Type B pancreatic cell (in vitro differentiated cells): ENCODE measurements at regions not wholly inside any gene's neighbourhood (a gene's known extent, or its start where the extent isn't known, plus 50 kb on each side); places are given as distances from the start of the nearest gene placed in this dataset.

Source experiments
- DNase-seq: peaks from one replicate; pipeline ENCODE4 v3.0.0; 2021; ENCODE audit warnings: mixed read lengths; ENCODE audit not compliant: unreplicated experiment; ENCODE audit errors: extremely low spot score
- H3K27ac Mint-ChIP-seq: 2 replicates; pipeline ENCODE4 v1.8.0; 2021; ENCODE audit warnings: mild to moderate bottlenecking, mixed read lengths
- H3K27me3 Mint-ChIP-seq: 2 replicates; pipeline ENCODE4 v1.8.0; 2021; ENCODE audit warnings: mixed read lengths
- H3K36me3 Mint-ChIP-seq: 2 replicates; pipeline ENCODE4 v1.8.0; 2021; ENCODE audit warnings: mixed read lengths
- H3K4me1 Mint-ChIP-seq: one replicate; pipeline ENCODE4 v1.8.0; 2021; ENCODE audit warnings: mixed read lengths; ENCODE audit not compliant: unreplicated experiment
- H3K4me3 Mint-ChIP-seq: 2 replicates; pipeline ENCODE4 v1.8.0; 2021; ENCODE audit warnings: mild to moderate bottlenecking, mixed read lengths
- H3K9me3 Mint-ChIP-seq: 2 replicates; pipeline ENCODE4 v1.8.0; 2021; ENCODE audit warnings: mixed read lengths
- CTCF ChIP-seq: fragments of 200-600 bp; sonication (generic); conservative IDR thresholded peaks from 2 replicates; pipeline ENCODE4 v1.5.0; 2021; ENCODE audit warnings: antibody characterized with exemption, mild to moderate bottlenecking

- Mint-ChIP-seq H3K27ac (no peak overlapping the region), H3K4me3 (no peak overlapping the region), H3K36me3 (no peaks in the 10 kb centered on the region), H3K27me3 (no peaks in the 10 kb centered on the region), H3K4me1 (no peaks in the 10 kb centered on the region), H3K9me3 (no peaks in the 10 kb centered on the region)
- TF ChIP-seq CTCF, result no peak
- DNase-seq, result no peak
Observed at GRCh38 chr7:54014765-54015164, 527.4 kb upstream of the VSTM2A start.

GRCh38 chr7:54015251-54015650 is 526.9 kb upstream of the VSTM2A start:
- Mint-ChIP-seq H3K27ac (no peak overlapping the region), H3K27me3 (no peaks in the 10 kb centered on the region), H3K36me3 (no peaks in the 10 kb centered on the region), H3K9me3 (no peaks in the 10 kb centered on the region), H3K4me1 (no peaks in the 10 kb centered on the region), H3K4me3 (no peak overlapping the region)
- no peak for DNase-seq
- TF ChIP-seq CTCF, result no peak

DNA sequence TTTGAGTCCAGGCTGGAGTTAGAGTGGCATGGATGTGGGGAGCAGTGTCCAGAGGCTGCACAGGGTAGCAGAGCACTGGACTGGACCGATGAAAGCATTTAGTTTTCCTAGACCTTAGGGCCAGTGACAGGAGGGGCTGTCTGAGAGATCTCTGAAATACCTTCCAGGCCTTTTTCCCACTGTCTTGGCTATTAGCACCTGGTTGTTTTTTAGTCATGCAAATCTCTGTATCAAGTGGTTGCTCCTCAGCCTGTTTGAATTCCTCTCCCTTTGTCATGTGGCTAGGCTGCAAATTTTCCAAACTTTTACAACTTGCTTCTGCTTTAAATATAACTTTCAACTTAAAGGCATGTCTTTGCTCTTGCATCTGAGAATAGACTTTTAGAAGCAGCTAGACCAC is 504.3 kb upstream of the VSTM2A start:
- Mint-ChIP-seq H3K36me3 (no peaks in the 10 kb centered on the region), H3K27me3 (no peaks in the 10 kb centered on the region), H3K4me3 (no peak overlapping the region), H3K27ac (no peak overlapping the region), H3K4me1 (no peaks in the 10 kb centered on the region), H3K9me3 (no peaks in the 10 kb centered on the region)
- no peak for TF ChIP-seq CTCF
- DNase-seq, result no peak

DNA sequence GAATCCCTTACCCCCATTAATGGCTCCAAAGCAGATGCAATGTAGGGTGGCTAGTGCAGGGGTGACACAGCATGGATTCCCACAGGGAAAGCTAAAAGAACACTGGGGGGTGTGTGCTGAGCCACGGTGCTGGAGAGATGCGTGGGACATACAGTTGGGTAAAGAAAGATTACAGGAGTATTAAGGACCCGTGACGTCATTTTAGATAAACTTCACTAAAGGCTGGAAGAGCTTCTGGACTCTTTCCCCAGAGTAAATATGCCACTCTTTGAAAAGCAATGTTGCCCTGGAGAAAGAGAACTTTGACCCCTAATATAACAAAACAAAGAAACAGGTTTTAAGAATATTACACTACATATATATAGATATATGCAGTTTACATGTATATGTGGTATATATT is 481.5 kb upstream of the VSTM2A start:
- no peak for DNase-seq
- Mint-ChIP-seq H3K27ac (no peak overlapping the region), H3K36me3 (no peaks in the 10 kb centered on the region), H3K4me3 (peak overlapping the region; percentile 15), H3K27me3 (no peaks in the 10 kb centered on the region), H3K9me3 (no peaks in the 10 kb centered on the region), H3K4me1 (no peaks in the 10 kb centered on the region)
- no peak for TF ChIP-seq CTCF

DNA sequence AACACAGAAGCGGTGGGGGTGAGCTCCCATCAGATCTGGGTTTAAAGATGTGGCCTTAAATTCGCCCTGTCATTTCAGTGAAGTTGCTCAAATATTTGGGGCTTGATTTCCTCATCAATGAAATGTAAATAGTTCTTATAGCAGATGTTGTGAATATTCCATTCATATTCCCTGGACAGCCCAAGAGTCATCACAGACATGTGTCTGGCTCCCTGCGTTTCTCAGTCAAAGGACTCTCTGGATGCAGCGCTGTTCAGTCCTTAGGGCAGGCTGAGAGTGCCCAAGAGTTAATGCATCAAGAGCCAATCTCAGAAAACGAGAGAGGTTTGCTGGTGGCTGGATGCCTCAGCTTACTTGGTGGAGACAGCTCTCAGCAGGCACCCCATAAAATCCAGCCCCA is 475.5 kb upstream of the VSTM2A start:
- no peaks in the 10 kb centered on the region for H3K36me3 Mint-ChIP-seq
- no peaks in the 10 kb centered on the region for H3K27me3 Mint-ChIP-seq
- H3K4me3 Mint-ChIP-seq, result no peak overlapping the region
- no peak for DNase-seq
- H3K9me3 Mint-ChIP-seq, result no peaks in the 10 kb centered on the region
- no peaks in the 10 kb centered on the region for H3K4me1 Mint-ChIP-seq
- H3K27ac Mint-ChIP-seq, result no peak overlapping the region
- TF ChIP-seq CTCF, result no peak

- Mint-ChIP-seq H3K4me3 (no peak overlapping the region), H3K36me3 (no peaks in the 10 kb centered on the region), H3K9me3 (no peaks in the 10 kb centered on the region), H3K4me1 (no peaks in the 10 kb centered on the region), H3K27me3 (no peaks in the 10 kb centered on the region), H3K27ac (no peak overlapping the region)
- no peak for TF ChIP-seq CTCF
- DNase-seq, result no peak
Observed at GRCh38 chr7:54069843-54070242, 472.3 kb upstream of the VSTM2A start.
